PFSK-1 (cell line): ENCODE measurements at regions not wholly inside any gene's neighbourhood (a gene's known extent, or its start where the extent isn't known, plus 50 kb on each side); places are given as distances from the start of the nearest gene placed in this dataset.

Experiments used
- FOXP2 ChIP-seq: optimal IDR thresholded peaks from 2 replicates; pipeline ENCODE3; 2011; ENCODE audit warnings: borderline replicate concordance, control low read depth, inconsistent platforms; ENCODE audit not compliant: insufficient read depth; ENCODE audit errors: extremely low read length, extremely low read depth
- POLR2AphosphoS5 ChIP-seq: IDR thresholded peaks from 2 replicates; pipeline ENCODE4 v1.6.1; 2012; ENCODE audit warnings: low read depth, mild to moderate bottlenecking, control low read depth, low read length, moderate library complexity
- SIN3A ChIP-seq: IDR thresholded peaks from 2 replicates; pipeline ENCODE4 v1.6.1; 2012; ENCODE audit warnings: mild to moderate bottlenecking, low read length, moderate library complexity, borderline replicate concordance; ENCODE audit not compliant: insufficient read depth

- TF ChIP-seq POLR2AphosphoS5 (no peak), SIN3A (no peak), FOXP2 (no peak)
These were observed 250.9 kb upstream of the GMDS start for GRCh38 chr6:2496291-2496690.
